HepG2 (cell line): ENCODE measurements at regions not wholly inside any gene's neighbourhood (a gene's known extent, or its start where the extent isn't known, plus 50 kb on each side); places are given as distances from the start of the nearest gene placed in this dataset.

Experiments used
- ATAC-seq: fragments of 200-7000 bp; cut with Tn5 transposase; 3 replicates; pipeline ENCODE4 v1.9.1; 2020; ENCODE audit warnings: mild to moderate bottlenecking, moderate library complexity
- BruUV-seq: library from RNA; stranded (reverse); fragments of 400-500 nt; replicated peaks from 2 replicates; lab custom pipeline; 2021; lab: Mats Ljungman, UMichigan
- CTCF ChIA-PET: fragments of 300-600 bp; formaldehyde crosslinking; extraction: SDS; loops from one replicate; lab custom pipeline; 2021; ENCODE audit warnings: low total read pairs, inconsistent platforms, low intra/inter-chr PET ratio; lab: Yijun Ruan, JAX
- POLR2A ChIA-PET: fragments of 350-600 bp; sonication (Branson Sonifier 250); formaldehyde crosslinking; loops from one replicate; lab custom pipeline; 2020; ENCODE audit warnings: antibody characterized with exemption, inconsistent platforms; lab: Yijun Ruan, JAX
- DNase-seq: peaks from one replicate; pipeline ENCODE4 v3.0.0-alpha.2; 2015; ENCODE audit warnings: low spot score
- FAIRE-seq: peaks from 3 replicates; lab custom pipeline; 2011; peaks lifted over from hg19 to GRCh38; lab: Jason Lieb, UNC
- H2AFZ ChIP-seq: one replicate; pipeline ENCODE4 v1.6.1; 2011; ENCODE audit warnings: low read length, inconsistent platforms
- H3K27ac ChIP-seq: fragments of 300-600 bp; 3 replicates; pipeline ENCODE4 v1.8.0; 2011; ENCODE audit warnings: mixed run types, mild to moderate bottlenecking, mixed read lengths, low read length, inconsistent platforms; ENCODE audit not compliant: insufficient read depth; ENCODE audit errors: extremely low read length
- H3K27me3 ChIP-seq, 2 experiments: fragments of 200-600 bp in 1 of 2; 2 replicates in 1 of 2; 3 replicates in 1 of 2; pipeline versions ENCODE4 v1.6.0 to v1.8.0; 2011; ENCODE audit warnings: low read length in 2 of 2, mild to moderate bottlenecking in 2 of 2, moderate library complexity in 2 of 2, inconsistent platforms in 1 of 2; ENCODE audit not compliant: insufficient read depth in 2 of 2, control insufficient read depth in 1 of 2
- H3K36me3 ChIP-seq, 2 experiments: fragments of 200-600 bp in 1 of 2; replicated peaks in 1 of 2; 2 replicates in 1 of 2; 3 replicates in 1 of 2; pipeline versions ENCODE4 v1.5.1 to v1.8.0; 2011; ENCODE audit warnings: low read length in 2 of 2, inconsistent platforms in 1 of 2; ENCODE audit not compliant: insufficient read depth in 2 of 2, control insufficient read depth in 1 of 2
- H3K4me1 ChIP-seq: 2 replicates; pipeline ENCODE4 v1.5.1; 2012; ENCODE audit warnings: low read length, inconsistent platforms; ENCODE audit not compliant: insufficient read depth
- H3K4me2 ChIP-seq: 2 replicates; pipeline ENCODE4 v1.6.0; 2011; ENCODE audit warnings: low read depth, low read length, inconsistent platforms
- H3K4me3 ChIP-seq, 3 experiments: fragments of 200-600 bp in 1 of 3; sonication (generic), shearing (Covaris generic) in 1 of 3; replicated peaks in 1 of 3; 2 replicates each; pipeline ENCODE4 v1.5.1; 2011 to 2016; ENCODE audit warnings: low read length in 3 of 3, inconsistent platforms in 2 of 3, low read depth in 2 of 3, mild to moderate bottlenecking in 2 of 3, control low read depth in 1 of 3, mixed read lengths in 1 of 3; ENCODE audit not compliant: insufficient read depth in 1 of 3
- H3K79me2 ChIP-seq: one replicate; pipeline ENCODE4 v1.6.1; 2011; ENCODE audit warnings: low read length, inconsistent platforms; ENCODE audit not compliant: insufficient read depth
- H3K9ac ChIP-seq: 2 replicates; pipeline ENCODE4 v1.6.0; 2011; ENCODE audit warnings: mild to moderate bottlenecking, low read depth, low read length, inconsistent platforms; ENCODE audit not compliant: insufficient read depth
- H3K9me3 ChIP-seq: 2 replicates; pipeline ENCODE4 v1.5.1; 2012; ENCODE audit warnings: mild to moderate bottlenecking, low read length
- H4K20me1 ChIP-seq: 2 replicates; pipeline ENCODE4 v1.6.0; 2011; ENCODE audit warnings: inconsistent platforms, mild to moderate bottlenecking, low read length, moderate library complexity; ENCODE audit not compliant: insufficient read depth
- HNRNPLL ChIP-seq: fragments of 200-400 bp; formaldehyde crosslinking; IDR thresholded peaks from 2 replicates; pipeline ENCODE4 v1.6.1; 2017; ENCODE audit warnings: mild to moderate bottlenecking, low read depth, low read length; ENCODE audit not compliant: poor library complexity, severe bottlenecking
- HOXA3 ChIP-seq: sonication (generic); formaldehyde crosslinking; IDR thresholded peaks from 2 replicates; pipeline ENCODE4 v1.5.0; 2020; ENCODE audit warnings: missing genetic modification reagents
- NFKB2 ChIP-seq: sonication (generic); formaldehyde crosslinking; IDR thresholded peaks from 2 replicates; pipeline ENCODE4 v1.4.0; 2020; ENCODE audit warnings: missing genetic modification reagents, borderline replicate concordance
- NR2F2 ChIP-seq: IDR thresholded peaks from 2 replicates; pipeline ENCODE4 v1.6.1; 2012; ENCODE audit warnings: low read depth, inconsistent platforms, borderline replicate concordance
- POLR2G ChIP-seq: fragments of 200-400 bp; formaldehyde crosslinking; IDR thresholded peaks from 2 replicates; pipeline ENCODE4 v1.6.1; 2018; ENCODE audit warnings: mild to moderate bottlenecking, low read depth, low read length, moderate library complexity
- SP140L ChIP-seq: sonication (generic); formaldehyde crosslinking; IDR thresholded peaks from 2 replicates; pipeline ENCODE4 v1.4.0; 2020; ENCODE audit warnings: missing genetic modification reagents, borderline replicate concordance
- ZNF264 ChIP-seq: sonication (generic); formaldehyde crosslinking; IDR thresholded peaks from 2 replicates; pipeline ENCODE4 v1.4.0; 2020; ENCODE audit warnings: missing genetic modification reagents
- ZNF577 ChIP-seq: sonication (generic); formaldehyde crosslinking; IDR thresholded peaks from 2 replicates; pipeline ENCODE4 v1.4.0; 2020; ENCODE audit warnings: mild to moderate bottlenecking, low read depth, missing genetic modification reagents, borderline replicate concordance
- ZNF652 ChIP-seq: IDR thresholded peaks from 2 replicates; pipeline ENCODE4 v1.6.1; 2016; ENCODE audit warnings: low read depth, borderline replicate concordance
- ZNF850 ChIP-seq: sonication (generic); formaldehyde crosslinking; conservative IDR thresholded peaks from 2 replicates; pipeline ENCODE4 v1.9.0; 2021; ENCODE audit warnings: mild to moderate bottlenecking, missing genetic modification reagents
- WGBS: methylation state at CpG from one replicate; pipeline ENCODE4 v1.1.6; 2017; ENCODE audit warnings: low lambda C conversion rate; 5-methylcytosine and 5-hydroxymethylcytosine counted together
- in situ Hi-C: cut with HindIII; loops from 2 replicates; pipeline ENCODE4 v1.10.0; 2017; ENCODE audit warnings: low pct_unique_long_range_greater_than_20kb; ENCODE audit not compliant: extremely low pct_ligation_motif_present
- intact Hi-C: fragments of 100-400 bp; cut with micrococcal nuclease; formaldehyde crosslinking; loops from one replicate; pipeline ENCODE4 v1.10.0; 2022; ENCODE audit not compliant: unreplicated experiment
- TF ChIP-seq, protein P1 (sequence below): IDR thresholded peaks from 2 replicates; pipeline ENCODE4 v1.6.1; 2016; ENCODE audit warnings: mild to moderate bottlenecking

DNA sequence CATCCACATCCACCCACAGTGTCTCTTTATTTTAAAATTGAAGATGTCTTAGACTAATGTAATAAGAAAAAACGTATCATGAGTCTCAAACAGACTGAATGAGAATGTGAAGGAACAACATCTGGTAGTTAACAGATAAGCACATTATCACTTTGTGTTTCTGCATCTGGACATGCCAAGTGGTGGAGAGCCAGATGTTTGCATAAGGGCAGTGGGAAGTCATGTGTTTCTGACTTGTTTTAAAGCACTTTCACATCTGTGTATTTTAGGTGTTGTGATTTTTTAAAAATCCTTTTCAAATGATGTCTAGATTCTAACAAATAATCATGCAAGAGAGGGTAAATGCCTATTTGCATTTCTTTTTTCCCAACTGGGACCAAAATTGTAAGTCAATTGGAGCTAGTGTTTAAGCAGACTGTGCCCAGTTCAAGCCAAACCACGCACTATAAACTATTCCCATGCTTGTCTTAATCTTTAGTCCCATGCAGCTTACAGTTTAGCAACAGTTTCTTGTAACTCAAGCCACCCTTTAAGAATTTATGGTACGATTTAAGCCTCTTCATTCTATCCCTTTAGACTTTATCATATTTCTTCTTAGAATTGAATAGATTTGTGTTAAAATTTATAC is 272.7 kb upstream of the DOK6 start:
- Histone ChIP-seq H3K4me1 (no peaks in the 10 kb centered on the region), H3K36me3 (no peaks in the 10 kb centered on the region), H3K4me2 (no peak overlapping the region), H3K9ac (no peak overlapping the region), H3K9me3 (peaks cover 6% of the 10 kb centered on the region; the same call in 1 of the 2 replicates), H3K4me3 (no peak overlapping the region), H2AFZ (no peak overlapping the region), H3K27me3 (no peaks in the 10 kb centered on the region), H3K79me2 (no peaks in the 10 kb centered on the region), H3K27ac (no peak overlapping the region), H4K20me1 (no peaks in the 10 kb centered on the region)
- DNase-seq (no peak), ATAC-seq (no peak), FAIRE-seq (no peak)
- 1% methylated on average over 3 of the region's 3 CpGs for WGBS
- in situ Hi-C loops: no loop called here
- ChIA-PET POLR2A (no interaction called here), CTCF (no interaction called here)
- TF ChIP-seq NFKB2 (CRISPR knock-in tag) (no peak), ZNF850 (no peak), ZNF264 (no peak), POLR2G (no peak), NR2F2 (no peak), HNRNPLL (no peak), HOXA3 (CRISPR knock-in tag) (no peak), ZNF577 (CRISPR knock-in tag) (no peak), SP140L (no peak), ZNF652 (CRISPR knock-in tag) (no peak)
- TF ChIP-seq, protein P1, sequence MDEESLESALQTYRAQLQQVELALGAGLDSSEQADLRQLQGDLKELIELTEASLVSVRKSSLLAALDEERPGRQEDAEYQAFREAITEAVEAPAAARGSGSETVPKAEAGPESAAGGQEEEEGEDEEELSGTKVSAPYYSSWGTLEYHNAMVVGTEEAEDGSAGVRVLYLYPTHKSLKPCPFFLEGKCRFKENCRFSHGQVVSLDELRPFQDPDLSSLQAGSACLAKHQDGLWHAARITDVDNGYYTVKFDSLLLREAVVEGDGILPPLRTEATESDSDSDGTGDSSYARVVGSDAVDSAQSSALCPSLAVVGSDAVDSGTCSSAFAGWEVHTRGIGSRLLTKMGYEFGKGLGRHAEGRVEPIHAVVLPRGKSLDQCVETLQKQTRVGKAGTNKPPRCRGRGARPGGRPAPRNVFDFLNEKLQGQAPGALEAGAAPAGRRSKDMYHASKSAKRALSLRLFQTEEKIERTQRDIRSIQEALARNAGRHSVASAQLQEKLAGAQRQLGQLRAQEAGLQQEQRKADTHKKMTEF (CRISPR knock-in tag): no peak
- BruUV-seq: no TSS peak
- intact Hi-C loops: no loop called here
